ENCODE measurements at regions not wholly inside any gene's neighbourhood (a gene's known extent, or its start where the extent isn't known, plus 50 kb on each side); places are given as distances from the start of the nearest gene placed in this dataset.

- H3K4me1 Mint-ChIP-seq: peaks cover 72% of the 10 kb centered on the region
- H3K27ac Mint-ChIP-seq: no peak overlapping the region
- peaks cover 22% of the 10 kb centered on the region for H3K27me3 Mint-ChIP-seq (ENCODE audit: low read depth, poor library complexity)
- peaks cover 11% of the 10 kb centered on the region for H3K9me3 Mint-ChIP-seq
- H3K36me3 Mint-ChIP-seq (ENCODE audit: low read depth): no peaks in the 10 kb centered on the region
- no peak overlapping the region for H3K4me3 Mint-ChIP-seq
- no peak for DNase-seq
- TF ChIP-seq, protein P1, sequence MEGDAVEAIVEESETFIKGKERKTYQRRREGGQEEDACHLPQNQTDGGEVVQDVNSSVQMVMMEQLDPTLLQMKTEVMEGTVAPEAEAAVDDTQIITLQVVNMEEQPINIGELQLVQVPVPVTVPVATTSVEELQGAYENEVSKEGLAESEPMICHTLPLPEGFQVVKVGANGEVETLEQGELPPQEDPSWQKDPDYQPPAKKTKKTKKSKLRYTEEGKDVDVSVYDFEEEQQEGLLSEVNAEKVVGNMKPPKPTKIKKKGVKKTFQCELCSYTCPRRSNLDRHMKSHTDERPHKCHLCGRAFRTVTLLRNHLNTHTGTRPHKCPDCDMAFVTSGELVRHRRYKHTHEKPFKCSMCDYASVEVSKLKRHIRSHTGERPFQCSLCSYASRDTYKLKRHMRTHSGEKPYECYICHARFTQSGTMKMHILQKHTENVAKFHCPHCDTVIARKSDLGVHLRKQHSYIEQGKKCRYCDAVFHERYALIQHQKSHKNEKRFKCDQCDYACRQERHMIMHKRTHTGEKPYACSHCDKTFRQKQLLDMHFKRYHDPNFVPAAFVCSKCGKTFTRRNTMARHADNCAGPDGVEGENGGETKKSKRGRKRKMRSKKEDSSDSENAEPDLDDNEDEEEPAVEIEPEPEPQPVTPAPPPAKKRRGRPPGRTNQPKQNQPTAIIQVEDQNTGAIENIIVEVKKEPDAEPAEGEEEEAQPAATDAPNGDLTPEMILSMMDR (IDR thresholded peaks at IDR 0.05): no peak
These were observed 51.7 kb upstream of the HES1 start for GRCh38 chr3:194084284-194084683.

Measured in nephron progenitor cell (in vitro differentiated cells).